Esophagus muscularis mucosa (tissue), 4 donors: ENCODE measurements at regions not wholly inside any gene's neighbourhood (a gene's known extent, or its start where the extent isn't known, plus 50 kb on each side); places are given as distances from the start of the nearest gene placed in this dataset.

Experiments
- DNase-seq: peaks from one replicate; pipeline ENCODE4 v3.0.0-alpha.2; 2017; ENCODE audit errors: extremely low spot score
- H3K27ac ChIP-seq, 4 donors: fragments of 200-600 bp; sonication (generic); replicated peaks in 1 of 4; 1 replicate in 3 of 4; 2 replicates in 1 of 4; pipeline ENCODE4 v1.5.1; 2016 to 2019; ENCODE audit warnings: mild to moderate bottlenecking in 1 of 4
- H3K27me3 ChIP-seq, 4 donors: fragments of 200-600 bp; sonication (generic); one replicate each; pipeline versions ENCODE4 v1.5.1 to v1.6.0; 2016 to 2019
- H3K36me3 ChIP-seq, 4 donors: fragments of 200-600 bp; sonication (generic); one replicate each; pipeline ENCODE4 v1.5.1; 2016 to 2019
- H3K4me1 ChIP-seq, 4 donors: fragments of 200-600 bp; sonication (generic); one replicate each; pipeline ENCODE4 v1.5.1; 2016 to 2019
- H3K4me3 ChIP-seq, 4 donors: fragments of 200-600 bp; sonication (generic); 1 replicate in 2 of 4; 2 replicates in 2 of 4; pipeline ENCODE4 v1.5.1; 2016 to 2019; ENCODE audit warnings: mild to moderate bottlenecking in 4 of 4, moderate library complexity in 1 of 4
- H3K9me3 ChIP-seq, 4 donors: fragments of 200-600 bp; sonication (generic); 1 replicate in 3 of 4; 2 replicates in 1 of 4; pipeline ENCODE4 v1.5.1; 2016 to 2019
- EP300 ChIP-seq: sonication (generic); formaldehyde crosslinking; IDR thresholded peaks from one replicate; pipeline ENCODE4 v1.6.1; 2017; ENCODE audit warnings: antibody characterized with exemption
- POLR2A ChIP-seq: fragments of 450-650 bp; IDR thresholded peaks from one replicate; pipeline ENCODE4 v1.6.1; 2017; ENCODE audit warnings: antibody characterized with exemption, moderate library complexity, mild to moderate bottlenecking, low read depth
- POLR2AphosphoS5 ChIP-seq, 2 donors: sonication (generic); formaldehyde crosslinking; IDR thresholded peaks; one replicate each; pipeline ENCODE4 v1.6.1; 2017; ENCODE audit warnings: antibody characterized with exemption in 2 of 2
- WGBS: methylation state at CpG from one replicate; pipeline ENCODE4 v1.1.5; 2018; 5-methylcytosine and 5-hydroxymethylcytosine counted together
- intact Hi-C: fragments of 100-400 bp; cut with DNase I; formaldehyde crosslinking; loops from one replicate; pipeline ENCODE4 v1.15.1; 2023
- TF ChIP-seq, protein P1 (sequence below), 3 experiments: fragments of 200-600 bp in 2 of 3; fragments of 450-650 bp in 1 of 3; sonication (generic) in 2 of 3; IDR thresholded peaks; one replicate each; pipeline ENCODE4 v1.5.1; 2017 to 2019; ENCODE audit warnings: antibody characterized with exemption in 3 of 3, mild to moderate bottlenecking in 2 of 3, moderate library complexity in 1 of 3

- Histone ChIP-seq H3K36me3 (no peaks in the 10 kb centered on the region), H3K27me3 (no peaks in the 10 kb centered on the region), H3K27ac (no peak overlapping the region), H3K9me3 (no peaks in the 10 kb centered on the region), H3K4me1 (no peaks in the 10 kb centered on the region), H3K4me3 (no peak overlapping the region)
- TF ChIP-seq POLR2AphosphoS5 (IDR thresholded peaks at IDR 0.05) (no peak), POLR2A (no peak), EP300 (no peak)
- TF ChIP-seq, protein P1, sequence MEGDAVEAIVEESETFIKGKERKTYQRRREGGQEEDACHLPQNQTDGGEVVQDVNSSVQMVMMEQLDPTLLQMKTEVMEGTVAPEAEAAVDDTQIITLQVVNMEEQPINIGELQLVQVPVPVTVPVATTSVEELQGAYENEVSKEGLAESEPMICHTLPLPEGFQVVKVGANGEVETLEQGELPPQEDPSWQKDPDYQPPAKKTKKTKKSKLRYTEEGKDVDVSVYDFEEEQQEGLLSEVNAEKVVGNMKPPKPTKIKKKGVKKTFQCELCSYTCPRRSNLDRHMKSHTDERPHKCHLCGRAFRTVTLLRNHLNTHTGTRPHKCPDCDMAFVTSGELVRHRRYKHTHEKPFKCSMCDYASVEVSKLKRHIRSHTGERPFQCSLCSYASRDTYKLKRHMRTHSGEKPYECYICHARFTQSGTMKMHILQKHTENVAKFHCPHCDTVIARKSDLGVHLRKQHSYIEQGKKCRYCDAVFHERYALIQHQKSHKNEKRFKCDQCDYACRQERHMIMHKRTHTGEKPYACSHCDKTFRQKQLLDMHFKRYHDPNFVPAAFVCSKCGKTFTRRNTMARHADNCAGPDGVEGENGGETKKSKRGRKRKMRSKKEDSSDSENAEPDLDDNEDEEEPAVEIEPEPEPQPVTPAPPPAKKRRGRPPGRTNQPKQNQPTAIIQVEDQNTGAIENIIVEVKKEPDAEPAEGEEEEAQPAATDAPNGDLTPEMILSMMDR (IDR thresholded peaks at IDR 0.05), result no peak
- no peak for DNase-seq
- 93% methylated on average over 3 of the region's 3 CpGs for WGBS
- intact Hi-C loops, result no loop called here
Measured at GRCh38 chr9:32837551-32838058, 54.3 kb downstream of the TMEM215 start.

GRCh38 chr9:32839013-32839885 lies 55.9 kb downstream of the TMEM215 start:
- H3K36me3 ChIP-seq, result no peaks in the 10 kb centered on the region
- 88% methylated on average over 7 of the region's 7 CpGs for WGBS
- no peak overlapping the region for H3K27ac ChIP-seq
- H3K4me3 ChIP-seq, result no peak overlapping the region
- DNase-seq, result no peak
- H3K9me3 ChIP-seq, result no peaks in the 10 kb centered on the region
- intact Hi-C loops, result no loop called here
- no peaks in the 10 kb centered on the region for H3K4me1 ChIP-seq
- TF ChIP-seq POLR2A, result no peak
- TF ChIP-seq EP300, result no peak
- TF ChIP-seq, protein P1 (IDR thresholded peaks at IDR 0.05), result no peak
- no peak for TF ChIP-seq POLR2AphosphoS5 (IDR thresholded peaks at IDR 0.05)
- H3K27me3 ChIP-seq, result no peaks in the 10 kb centered on the region

GRCh38 chr9:32841314-32841713 lies 58.0 kb downstream of the TMEM215 start:
- H3K9me3 ChIP-seq, result no peaks in the 10 kb centered on the region
- H3K27ac ChIP-seq, result no peak overlapping the region
- intact Hi-C loops, result no loop called here
- DNase-seq, result no peak
- TF ChIP-seq POLR2A, result no peak
- TF ChIP-seq, protein P1 (IDR thresholded peaks at IDR 0.05), result no peak
- no peak for TF ChIP-seq POLR2AphosphoS5 (IDR thresholded peaks at IDR 0.05)
- TF ChIP-seq EP300, result no peak
- no peak overlapping the region for H3K4me3 ChIP-seq
- no peaks in the 10 kb centered on the region for H3K4me1 ChIP-seq
- H3K27me3 ChIP-seq, result no peaks in the 10 kb centered on the region
- H3K36me3 ChIP-seq, result no peaks in the 10 kb centered on the region
- WGBS, result 72% methylated on average over 2 of the region's 2 CpGs

DNA sequence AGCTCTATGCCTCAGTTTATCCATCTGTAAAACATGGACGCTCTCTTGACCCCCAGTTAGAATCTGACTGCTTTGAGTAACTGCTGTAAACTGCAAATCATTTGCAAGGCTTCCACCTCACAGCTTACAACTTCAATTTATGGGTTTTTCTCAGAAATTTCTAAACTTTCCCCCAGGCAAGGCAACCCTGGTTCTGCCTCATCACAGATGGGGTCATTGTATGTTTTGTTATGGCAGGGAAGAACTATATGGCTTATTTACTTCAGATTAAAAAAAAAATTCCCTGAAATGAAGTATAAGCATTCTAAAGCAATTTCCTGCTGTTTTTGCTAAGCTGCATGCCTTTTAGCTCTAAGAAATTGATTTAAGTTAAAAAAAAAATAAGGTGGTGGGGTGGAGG lies 60.0 kb downstream of the TMEM215 start:
- Histone ChIP-seq H3K9me3 (no peaks in the 10 kb centered on the region), H3K4me1 (no peaks in the 10 kb centered on the region), H3K27me3 (no peaks in the 10 kb centered on the region), H3K36me3 (no peaks in the 10 kb centered on the region), H3K27ac (no peak overlapping the region), H3K4me3 (no peak overlapping the region)
- intact Hi-C loops, result no loop called here
- WGBS, result 87% methylated on average over 1 of the region's 1 CpG
- no peak for TF ChIP-seq POLR2A
- TF ChIP-seq POLR2AphosphoS5 (IDR thresholded peaks at IDR 0.05), result no peak
- no peak for TF ChIP-seq EP300
- TF ChIP-seq, protein P1 (IDR thresholded peaks at IDR 0.05), result no peak
- DNase-seq, result no peak

- DNase-seq, result no peak
- TF ChIP-seq POLR2AphosphoS5 (IDR thresholded peaks at IDR 0.05), result no peak
- H3K27ac ChIP-seq, result no peak overlapping the region
- H3K4me3 ChIP-seq, result no peak overlapping the region
- H3K36me3 ChIP-seq, result no peaks in the 10 kb centered on the region
- H3K4me1 ChIP-seq, result no peaks in the 10 kb centered on the region
- 68% methylated on average over 6 of the region's 6 CpGs for WGBS
- no peaks in the 10 kb centered on the region for H3K27me3 ChIP-seq
- intact Hi-C loops, result no loop called here
- H3K9me3 ChIP-seq, result no peaks in the 10 kb centered on the region
Measured at GRCh38 chr9:32844259-32844658, 60.9 kb downstream of the TMEM215 start.
